Parathyroid adenoma (tissue), 2 donors: ENCODE measurements at regions not wholly inside any gene's neighbourhood (a gene's known extent, or its start where the extent isn't known, plus 50 kb on each side); places are given as distances from the start of the nearest gene placed in this dataset.

Experiments
- H2AFZ ChIP-seq: fragments of 300-600 bp; sonication (generic); one replicate; pipeline ENCODE4 v1.7.0; 2017; ENCODE audit warnings: antibody characterized with exemption, mild to moderate bottlenecking
- H3K27ac ChIP-seq: fragments of 300-600 bp; sonication (generic); one replicate; pipeline ENCODE4 v1.7.0; 2017
- H3K27me3 ChIP-seq: fragments of 300-600 bp; sonication (generic); one replicate; pipeline ENCODE4 v1.7.0; 2017; ENCODE audit warnings: low read length; ENCODE audit not compliant: control insufficient read depth, insufficient read depth
- H3K36me3 ChIP-seq: fragments of 300-600 bp; sonication (generic); one replicate; pipeline ENCODE4 v1.7.0; 2017; ENCODE audit warnings: low read length; ENCODE audit not compliant: control insufficient read depth, insufficient read depth
- H3K4me1 ChIP-seq: fragments of 300-600 bp; sonication (generic); one replicate; pipeline ENCODE4 v1.7.0; 2017; ENCODE audit warnings: control low read depth
- H3K4me2 ChIP-seq: fragments of 300-600 bp; sonication (generic); one replicate; pipeline ENCODE4 v1.7.0; 2017; ENCODE audit warnings: low read length
- H3K4me3 ChIP-seq: fragments of 300-600 bp; sonication (generic); one replicate; pipeline ENCODE4 v1.7.0; 2017; ENCODE audit warnings: low read depth, low read length
- H3K79me2 ChIP-seq: fragments of 300-600 bp; sonication (generic); one replicate; pipeline ENCODE4 v1.7.0; 2017; ENCODE audit warnings: control low read depth
- H3K9ac ChIP-seq: fragments of 300-600 bp; sonication (generic); one replicate; pipeline ENCODE4 v1.7.0; 2017; ENCODE audit warnings: mild to moderate bottlenecking
- H3K9me3 ChIP-seq: fragments of 300-600 bp; sonication (generic); one replicate; pipeline ENCODE4 v1.7.0; 2017; ENCODE audit warnings: low read length; ENCODE audit not compliant: control insufficient read depth
- TF ChIP-seq, protein P1 (sequence below): fragments of 300-600 bp; sonication (generic); IDR thresholded peaks from one replicate; pipeline ENCODE4 v1.7.0; 2017; ENCODE audit warnings: antibody characterized with exemption, mild to moderate bottlenecking
- donor health status: primary hyperparathyroidism.

DNA sequence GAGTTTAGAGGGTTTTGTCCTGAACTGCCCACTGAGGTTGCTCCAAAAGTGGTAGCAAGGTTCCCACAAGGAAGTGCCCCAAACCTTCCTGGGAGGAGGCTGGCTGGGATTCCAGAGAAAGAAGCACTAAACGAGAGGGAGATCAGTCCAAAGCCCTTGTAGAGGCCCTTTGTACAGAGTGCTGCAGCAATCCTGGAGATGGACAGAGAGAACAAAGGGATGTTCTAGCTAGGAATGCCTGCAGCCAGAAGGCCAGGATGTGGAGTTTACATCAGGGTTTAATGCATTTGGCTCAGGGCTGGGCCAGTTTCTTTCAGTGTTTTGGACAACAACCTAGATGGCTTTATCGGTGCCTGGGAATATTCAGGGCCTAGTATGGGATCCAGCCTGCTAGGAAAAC is 2155.1 kb upstream of the AGA start:
- Histone ChIP-seq H3K79me2 (no peaks in the 10 kb centered on the region), H3K27ac (no peak overlapping the region), H3K9ac (no peak overlapping the region), H3K4me3 (no peak overlapping the region), H3K36me3 (no peaks in the 10 kb centered on the region), H3K4me1 (no peaks in the 10 kb centered on the region), H3K9me3 (no peaks in the 10 kb centered on the region), H3K4me2 (no peak overlapping the region), H3K27me3 (no peaks in the 10 kb centered on the region), H2AFZ (no peak overlapping the region)
- TF ChIP-seq, protein P1, sequence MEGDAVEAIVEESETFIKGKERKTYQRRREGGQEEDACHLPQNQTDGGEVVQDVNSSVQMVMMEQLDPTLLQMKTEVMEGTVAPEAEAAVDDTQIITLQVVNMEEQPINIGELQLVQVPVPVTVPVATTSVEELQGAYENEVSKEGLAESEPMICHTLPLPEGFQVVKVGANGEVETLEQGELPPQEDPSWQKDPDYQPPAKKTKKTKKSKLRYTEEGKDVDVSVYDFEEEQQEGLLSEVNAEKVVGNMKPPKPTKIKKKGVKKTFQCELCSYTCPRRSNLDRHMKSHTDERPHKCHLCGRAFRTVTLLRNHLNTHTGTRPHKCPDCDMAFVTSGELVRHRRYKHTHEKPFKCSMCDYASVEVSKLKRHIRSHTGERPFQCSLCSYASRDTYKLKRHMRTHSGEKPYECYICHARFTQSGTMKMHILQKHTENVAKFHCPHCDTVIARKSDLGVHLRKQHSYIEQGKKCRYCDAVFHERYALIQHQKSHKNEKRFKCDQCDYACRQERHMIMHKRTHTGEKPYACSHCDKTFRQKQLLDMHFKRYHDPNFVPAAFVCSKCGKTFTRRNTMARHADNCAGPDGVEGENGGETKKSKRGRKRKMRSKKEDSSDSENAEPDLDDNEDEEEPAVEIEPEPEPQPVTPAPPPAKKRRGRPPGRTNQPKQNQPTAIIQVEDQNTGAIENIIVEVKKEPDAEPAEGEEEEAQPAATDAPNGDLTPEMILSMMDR, result no peak

DNA sequence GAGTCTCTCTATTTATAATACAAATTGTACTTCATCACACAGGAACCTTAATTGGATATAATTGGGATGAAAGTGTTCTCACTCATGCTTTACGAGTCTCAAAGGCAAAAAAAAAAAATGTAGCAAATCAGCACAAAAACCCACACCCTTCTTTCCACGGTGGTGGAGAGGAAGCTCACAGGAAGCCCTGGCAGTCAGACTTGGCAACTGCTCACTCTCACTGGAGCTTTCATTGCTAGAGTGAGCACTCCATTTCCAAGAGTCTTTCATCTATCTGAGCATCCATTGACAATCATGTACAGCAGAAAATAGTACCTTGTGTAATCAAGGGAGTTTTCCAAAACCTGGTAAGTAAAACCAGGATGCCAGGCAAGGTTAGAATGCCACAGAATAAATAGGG is 2159.4 kb upstream of the AGA start:
- no peaks in the 10 kb centered on the region for H3K4me1 ChIP-seq
- no peak overlapping the region for H3K27ac ChIP-seq
- no peaks in the 10 kb centered on the region for H3K79me2 ChIP-seq
- no peaks in the 10 kb centered on the region for H3K27me3 ChIP-seq
- H3K36me3 ChIP-seq, result no peaks in the 10 kb centered on the region
- H2AFZ ChIP-seq, result no peak overlapping the region
- TF ChIP-seq, protein P1, result no peak
- H3K9ac ChIP-seq, result no peak overlapping the region
- no peak overlapping the region for H3K4me2 ChIP-seq
- no peak overlapping the region for H3K4me3 ChIP-seq
- no peaks in the 10 kb centered on the region for H3K9me3 ChIP-seq

DNA sequence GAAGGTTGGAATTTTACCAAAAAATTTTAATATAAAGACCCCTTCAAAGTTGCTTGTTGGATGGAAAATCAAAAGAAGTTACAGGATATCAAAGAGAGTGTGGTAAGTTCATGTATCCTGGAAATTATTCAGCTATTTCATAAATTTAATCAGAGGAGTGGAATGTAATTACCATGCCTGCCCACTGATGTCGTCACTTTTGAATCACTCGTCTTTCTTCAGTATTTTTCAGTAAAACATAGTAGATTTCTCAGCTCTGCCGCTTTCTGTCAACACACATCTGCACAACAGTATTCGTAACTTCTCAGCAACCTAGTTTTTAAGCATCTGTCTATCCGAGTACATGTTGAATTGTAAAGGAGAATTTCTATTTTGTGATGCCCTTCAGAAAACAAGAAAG is 2163.0 kb upstream of the AGA start:
- H3K27ac ChIP-seq, result no peak overlapping the region
- H3K27me3 ChIP-seq, result no peaks in the 10 kb centered on the region
- H2AFZ ChIP-seq, result no peak overlapping the region
- no peaks in the 10 kb centered on the region for H3K4me1 ChIP-seq
- TF ChIP-seq, protein P1, result no peak
- no peaks in the 10 kb centered on the region for H3K36me3 ChIP-seq
- H3K9me3 ChIP-seq, result no peaks in the 10 kb centered on the region
- no peak overlapping the region for H3K9ac ChIP-seq
- no peak overlapping the region for H3K4me2 ChIP-seq
- no peaks in the 10 kb centered on the region for H3K79me2 ChIP-seq
- no peak overlapping the region for H3K4me3 ChIP-seq

DNA sequence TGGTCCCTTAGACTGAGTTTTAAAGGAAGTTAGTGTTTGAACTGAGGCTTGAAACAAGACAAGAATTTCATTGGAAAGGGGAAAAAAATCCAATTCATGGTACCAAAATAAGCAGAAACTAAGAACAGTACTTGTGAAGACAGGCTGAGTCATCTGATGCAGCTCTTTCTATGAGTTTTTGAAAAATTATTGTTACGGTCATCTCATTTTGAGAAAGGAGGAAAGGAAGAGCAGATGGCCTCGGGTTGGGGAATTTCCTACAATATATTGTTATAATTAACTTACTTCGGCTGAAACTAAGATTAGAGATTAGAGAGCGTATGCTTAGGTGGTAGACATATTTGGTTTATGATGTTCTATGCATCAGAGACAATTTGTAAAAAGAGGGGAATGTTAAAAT is 2164.8 kb upstream of the AGA start:
- H3K4me2 ChIP-seq, result no peak overlapping the region
- TF ChIP-seq, protein P1, result no peak
- H3K27ac ChIP-seq, result no peak overlapping the region
- H3K9me3 ChIP-seq, result no peaks in the 10 kb centered on the region
- no peaks in the 10 kb centered on the region for H3K79me2 ChIP-seq
- no peaks in the 10 kb centered on the region for H3K27me3 ChIP-seq
- H3K36me3 ChIP-seq, result no peaks in the 10 kb centered on the region
- no peak overlapping the region for H2AFZ ChIP-seq
- H3K4me3 ChIP-seq, result no peak overlapping the region
- H3K9ac ChIP-seq, result no peak overlapping the region
- no peaks in the 10 kb centered on the region for H3K4me1 ChIP-seq

DNA sequence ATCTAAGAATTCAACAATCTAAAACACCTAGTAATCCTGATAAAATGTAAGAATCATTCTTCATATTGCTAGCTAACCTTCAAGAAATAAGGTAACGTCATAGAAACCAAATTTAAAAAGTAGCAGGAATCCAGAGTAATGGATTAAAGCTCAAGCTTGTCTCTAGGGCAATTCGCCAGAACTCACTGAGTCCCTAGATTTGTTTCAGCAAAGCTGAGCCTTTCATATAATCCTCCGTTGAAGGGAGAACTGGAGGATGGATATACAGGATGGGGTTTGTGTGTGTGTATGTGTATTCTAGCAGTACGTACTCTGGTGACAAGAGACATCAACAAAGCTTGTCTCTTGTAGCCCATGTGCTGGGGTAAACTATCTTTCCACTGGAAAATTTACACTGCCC is 2173.5 kb upstream of the AGA start:
- no peaks in the 10 kb centered on the region for H3K4me1 ChIP-seq
- TF ChIP-seq, protein P1, result no peak

More for the DNA sequence above, 2173.5 kb upstream of the AGA start:
- no peaks in the 10 kb centered on the region for H3K9me3 ChIP-seq
- no peak overlapping the region for H3K4me3 ChIP-seq
- no peak overlapping the region for H3K4me2 ChIP-seq
- H3K9ac ChIP-seq, result no peak overlapping the region
- no peaks in the 10 kb centered on the region for H3K36me3 ChIP-seq
- H2AFZ ChIP-seq, result no peak overlapping the region
- no peaks in the 10 kb centered on the region for H3K79me2 ChIP-seq
- H3K27me3 ChIP-seq, result no peaks in the 10 kb centered on the region
- no peak overlapping the region for H3K27ac ChIP-seq
